ENCODE measurements at regions not wholly inside any gene's neighbourhood (a gene's known extent, or its start where the extent isn't known, plus 50 kb on each side); places are given as distances from the start of the nearest gene placed in this dataset.

GRCh38 chr14:98945611-98946570 is 326.1 kb downstream of the BCL11B start:
- DNase-seq (ENCODE audit: low spot score) = no peak

GRCh38 chr14:98946940-98947339 is 325.1 kb downstream of the BCL11B start:
- DNase-seq (ENCODE audit: low spot score) = no peak

DNA sequence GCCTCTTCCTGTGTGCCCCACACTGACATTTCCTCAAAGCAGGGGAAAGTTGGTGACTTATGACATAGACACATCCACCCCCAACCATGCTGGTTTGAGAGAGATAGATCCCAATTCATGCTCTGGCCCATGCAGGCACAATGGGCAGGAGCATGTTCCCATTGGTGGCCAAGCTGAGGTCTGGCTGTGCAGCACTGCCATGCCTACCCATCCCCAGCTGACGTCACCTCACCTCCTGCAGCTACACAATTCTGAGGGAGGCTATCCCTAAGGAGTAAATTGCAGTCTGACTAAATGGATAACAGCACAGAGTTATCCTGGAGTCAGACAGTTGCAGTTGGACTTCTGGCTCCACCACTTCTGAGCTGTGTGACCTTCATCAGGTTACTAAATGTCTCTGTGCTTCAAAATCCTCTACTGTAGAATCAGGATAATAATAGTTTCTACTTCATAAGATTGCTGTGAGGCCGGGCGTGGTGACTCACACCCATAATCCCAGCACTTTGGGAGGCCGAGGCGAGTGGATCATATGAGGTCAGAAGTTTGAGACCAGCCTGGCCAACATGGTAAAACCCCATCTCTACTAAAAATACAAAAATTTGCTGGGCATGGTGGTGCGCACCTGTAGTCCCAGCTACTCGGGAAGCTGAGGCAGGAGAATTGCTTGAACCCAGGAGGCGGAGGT is 323.9 kb downstream of the BCL11B start:
- no peak for DNase-seq (ENCODE audit: low spot score)

- no peak for DNase-seq (ENCODE audit: low spot score)
Measured at GRCh38 chr14:98949051-98949450, 322.9 kb downstream of the BCL11B start.

- DNase-seq (ENCODE audit: low spot score) = no peak
Measured at GRCh38 chr14:98949481-98950135, 322.4 kb downstream of the BCL11B start.

- DNase-seq (ENCODE audit: low spot score) = no peak
Measured at GRCh38 chr14:98950353-98950895, 321.6 kb downstream of the BCL11B start.

DNA sequence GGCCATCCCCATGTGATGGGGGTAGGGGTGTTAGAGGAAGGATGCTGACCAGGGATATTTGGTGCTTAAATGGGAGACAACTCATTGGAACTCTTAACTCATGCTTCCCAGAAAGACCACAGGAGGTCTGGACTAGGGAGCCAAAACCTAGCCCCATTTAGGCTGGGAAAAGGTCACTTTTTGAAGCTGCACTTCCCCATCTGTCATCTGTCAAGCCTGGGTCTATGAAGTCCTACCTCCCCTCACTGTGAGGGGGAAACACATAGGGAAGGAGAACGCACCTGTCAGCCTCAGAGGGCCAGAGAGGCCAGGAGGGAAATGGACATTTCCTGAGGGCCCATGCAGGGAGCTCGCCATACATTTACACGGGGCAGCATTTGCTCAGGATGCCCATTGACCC is 321.0 kb downstream of the BCL11B start:
- DNase-seq (ENCODE audit: low spot score) = no peak

DNA sequence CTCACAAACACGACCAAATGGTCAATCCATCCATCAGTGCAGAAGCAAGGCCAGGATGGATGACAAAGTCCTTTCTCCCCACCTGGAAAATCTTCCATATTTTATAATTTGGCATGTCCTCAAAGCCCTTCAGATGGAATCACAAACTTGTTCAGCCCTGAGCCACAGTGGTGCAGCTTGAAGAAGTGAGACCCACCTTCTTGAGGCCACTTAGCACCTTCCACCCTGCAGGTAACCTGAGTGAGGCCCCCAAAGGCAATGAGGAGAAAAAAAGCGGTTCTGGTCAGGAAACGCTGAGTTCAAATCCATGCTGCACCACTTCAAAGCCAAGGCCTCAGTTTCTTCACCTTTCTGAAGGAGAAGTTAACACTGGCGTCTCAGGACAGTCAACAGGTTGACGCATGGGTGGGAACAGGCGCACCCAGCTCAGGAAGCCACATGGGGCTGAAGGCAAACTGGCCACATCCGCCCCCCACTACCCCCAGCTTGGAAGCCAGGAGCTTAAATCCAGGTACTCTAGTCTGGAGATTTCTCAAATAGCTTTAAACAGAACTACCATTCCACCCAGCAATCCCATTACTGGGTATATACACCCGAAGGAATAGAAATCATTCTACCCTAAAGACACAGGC is 320.4 kb downstream of the BCL11B start:
- no peak for DNase-seq (ENCODE audit: low spot score)

- no peak for DNase-seq (ENCODE audit: low spot score)
Measured at GRCh38 chr14:98952593-98953350, 319.2 kb downstream of the BCL11B start.

DNA sequence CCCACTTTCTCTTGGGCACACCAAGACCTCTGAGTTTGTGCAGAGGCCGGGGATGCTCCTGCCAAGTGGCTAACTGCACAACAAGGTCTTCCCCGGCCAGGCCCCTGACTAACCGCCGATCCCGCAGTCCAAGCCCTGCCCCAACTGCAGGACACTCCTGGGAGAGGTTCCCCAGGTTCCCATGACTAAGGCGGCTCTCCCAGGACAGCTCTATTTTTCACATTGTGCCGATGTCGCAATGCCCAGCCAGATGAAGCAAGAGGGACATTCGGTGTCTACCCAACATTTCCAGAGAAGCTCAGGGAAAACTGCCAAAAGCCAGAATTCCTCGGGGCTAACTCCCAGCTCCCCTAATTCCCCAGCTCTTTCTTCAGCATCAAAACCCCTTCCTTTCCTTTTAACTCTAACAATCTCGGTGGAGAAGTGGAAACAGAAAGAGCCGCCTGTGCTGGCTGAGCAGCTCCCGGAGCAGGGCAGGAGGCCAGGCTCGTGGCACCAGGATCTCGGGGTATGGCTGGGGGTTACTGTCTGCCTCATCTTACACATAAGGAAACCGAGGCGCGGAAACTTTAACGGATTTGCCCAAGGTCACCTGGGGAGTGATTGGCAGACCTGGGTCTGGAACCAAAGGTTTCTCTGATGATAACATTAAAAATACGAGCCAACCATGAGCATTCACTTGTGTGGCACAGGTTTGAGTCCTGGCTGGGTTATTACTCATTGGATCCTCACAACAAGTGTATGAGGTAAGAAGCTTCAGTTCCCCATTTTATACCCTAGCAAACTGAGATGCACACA is 318.2 kb downstream of the BCL11B start:
- DNase-seq (ENCODE audit: low spot score) = no peak

DNA sequence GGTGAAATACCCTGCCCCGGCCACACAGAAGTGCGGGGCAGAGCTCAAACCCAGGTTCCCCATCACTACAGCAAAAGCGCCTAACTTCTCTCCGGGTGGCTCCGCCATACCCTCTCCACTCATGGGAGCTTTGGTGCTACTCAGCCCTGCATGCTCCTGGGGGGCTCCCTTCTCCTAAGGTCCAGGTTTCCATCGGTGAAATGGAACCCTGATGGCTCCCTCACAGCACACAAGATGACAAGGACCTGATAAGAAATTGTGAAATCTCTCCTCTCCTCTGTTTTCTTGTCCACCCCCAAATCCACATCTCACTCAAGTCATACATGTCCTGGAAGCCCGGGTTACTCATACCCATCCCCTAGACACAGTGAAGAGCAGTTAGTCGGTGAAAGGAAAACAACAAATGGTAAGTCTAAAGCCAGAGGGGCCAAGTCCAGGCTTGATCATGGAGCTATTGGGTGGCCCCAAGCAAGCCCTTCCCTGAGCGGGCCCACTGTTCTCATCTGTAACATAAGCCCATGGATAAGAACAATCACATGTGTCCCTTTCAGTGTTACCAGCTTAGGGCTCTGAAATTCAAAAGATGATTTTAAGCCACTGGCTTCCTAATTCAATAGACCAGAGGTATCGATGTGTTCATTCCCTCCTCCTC is 317.5 kb downstream of the BCL11B start:
- DNase-seq (ENCODE audit: low spot score) = no peak

DNA sequence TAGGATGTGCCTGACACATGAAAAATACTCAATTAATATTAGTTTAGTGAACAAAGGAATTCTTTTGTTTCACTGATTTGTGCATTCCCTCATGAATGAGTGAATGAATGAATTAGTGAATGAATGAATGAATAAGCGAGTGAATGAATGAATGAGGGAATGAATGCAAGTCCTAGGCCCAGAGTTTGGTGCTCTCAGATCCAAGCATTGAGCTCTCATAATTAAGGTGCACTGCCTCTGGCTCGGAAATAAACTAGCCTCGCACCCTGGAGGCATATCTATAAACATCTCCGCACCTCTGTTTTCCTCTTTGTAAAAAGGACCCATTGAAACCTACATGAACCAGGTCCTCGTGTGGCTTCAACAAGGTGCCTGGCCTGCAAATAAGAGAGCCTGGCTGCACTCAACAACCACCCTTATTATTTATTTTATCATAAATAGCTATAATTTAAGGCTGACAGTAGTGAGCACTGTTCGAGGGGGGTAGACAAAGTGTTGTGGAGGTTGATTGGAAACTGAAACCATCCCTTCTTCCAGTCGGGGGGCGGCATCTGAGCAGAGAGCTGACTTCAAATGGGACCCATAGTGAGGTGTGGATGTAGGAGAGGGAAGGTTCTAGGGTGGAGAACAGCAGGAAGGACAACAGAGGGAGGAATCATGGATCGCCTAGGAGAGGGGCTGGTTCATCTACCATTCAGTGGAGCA is 316.8 kb downstream of the BCL11B start:
- DNase-seq (ENCODE audit: low spot score) = no peak

- no peak for DNase-seq (ENCODE audit: low spot score)
Measured at GRCh38 chr14:98955741-98956070, 316.3 kb downstream of the BCL11B start.

DNA sequence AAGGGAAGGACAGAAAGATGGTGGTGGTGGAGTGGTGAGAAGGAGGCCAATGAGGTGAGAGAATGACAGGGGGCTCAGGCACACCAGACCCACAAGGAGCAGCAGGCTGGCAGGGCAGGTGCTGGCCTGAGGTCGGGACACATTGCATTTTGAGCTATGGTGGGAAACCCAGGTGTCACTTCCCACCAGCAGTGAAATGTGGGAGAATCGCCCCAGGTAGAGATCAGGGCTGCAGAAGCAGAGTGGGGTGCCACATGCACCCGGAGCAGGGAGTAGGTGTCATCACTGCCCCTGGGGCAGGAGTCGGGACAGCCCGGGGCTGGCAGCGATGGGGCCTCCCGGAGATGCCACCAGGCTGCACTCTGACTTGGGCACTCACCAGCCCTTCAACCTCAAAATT is 315.8 kb downstream of the BCL11B start:
- no peak for DNase-seq (ENCODE audit: low spot score)

DNA sequence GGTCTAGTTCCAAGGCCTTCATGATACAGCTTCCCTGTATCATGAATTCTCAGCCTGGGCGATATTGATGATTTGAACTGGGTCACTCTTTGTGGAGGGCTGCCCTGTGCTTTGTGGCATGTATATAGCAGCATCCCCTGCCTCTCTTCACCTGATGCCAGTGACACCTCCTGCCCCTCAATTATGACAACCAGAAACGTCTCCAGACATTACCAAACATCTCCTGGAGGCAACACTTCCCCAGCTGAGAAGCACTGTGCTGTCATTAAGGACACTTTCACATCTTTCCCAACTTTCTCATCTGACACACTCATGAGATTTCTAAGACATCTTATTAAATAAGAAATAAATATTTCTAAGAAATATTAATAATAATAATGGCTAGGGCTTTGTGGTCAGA is 315.3 kb downstream of the BCL11B start:
- no peak for DNase-seq (ENCODE audit: low spot score)

- DNase-seq (ENCODE audit: low spot score) = no peak
Measured at GRCh38 chr14:98957211-98958047, 314.6 kb downstream of the BCL11B start.

- DNase-seq (ENCODE audit: low spot score) = no peak
Measured at GRCh38 chr14:98958048-98958631, 313.9 kb downstream of the BCL11B start.

GRCh38 chr14:98958632-98959031 is 313.4 kb downstream of the BCL11B start:
- no peak for DNase-seq (ENCODE audit: low spot score)
